CD14-positive monocyte (primary cell): ENCODE measurements at regions not wholly inside any gene's neighbourhood (a gene's known extent, or its start where the extent isn't known, plus 50 kb on each side); places are given as distances from the start of the nearest gene placed in this dataset.

ENCODE experiments used
- DNase-seq, 3 donors: peaks; one replicate each; pipeline ENCODE4 v3.0.0-alpha.2; 2011 to 2022
- H2AFZ ChIP-seq: 2 replicates; pipeline ENCODE4 v1.6.0; 2012; ENCODE audit warnings: mild to moderate bottlenecking, low read depth, low read length, inconsistent platforms; ENCODE audit not compliant: insufficient read depth, poor library complexity, severe bottlenecking
- H3K27ac ChIP-seq, 2 donors: 1 replicate in 1 of 2; 2 replicates in 1 of 2; pipeline ENCODE4 v1.5.1; 2012 to 2013; ENCODE audit warnings: low read length in 2 of 2, control low read depth in 1 of 2, inconsistent platforms in 1 of 2, low read depth in 1 of 2, mild to moderate bottlenecking in 1 of 2
- H3K27me3 ChIP-seq, 2 donors: one replicate each; pipeline versions ENCODE4 v1.6.0 to v1.6.1; 2011 to 2013; ENCODE audit warnings: low read length in 2 of 2; ENCODE audit not compliant: control insufficient read depth in 2 of 2, insufficient read depth in 2 of 2
- H3K36me3 ChIP-seq, 2 donors: replicated peaks in 1 of 2; 1 replicate in 1 of 2; 2 replicates in 1 of 2; pipeline versions ENCODE4 v1.5.1 to v1.6.1; 2012 to 2013; ENCODE audit warnings: low read length in 2 of 2, control low read depth in 1 of 2, inconsistent platforms in 1 of 2, mild to moderate bottlenecking in 1 of 2; ENCODE audit not compliant: insufficient read depth in 2 of 2, control insufficient read depth in 1 of 2
- H3K4me1 ChIP-seq, 2 donors: 1 replicate in 1 of 2; 2 replicates in 1 of 2; pipeline versions ENCODE4 v1.5.1 to v1.6.1; 2012 to 2013; ENCODE audit warnings: low read length in 2 of 2, control low read depth in 1 of 2, inconsistent platforms in 1 of 2, mild to moderate bottlenecking in 1 of 2, moderate library complexity in 1 of 2; ENCODE audit not compliant: insufficient read depth in 2 of 2, control insufficient read depth in 1 of 2
- H3K4me2 ChIP-seq: replicated peaks from 2 replicates; pipeline ENCODE3; 2012; ENCODE audit warnings: low read length, moderate library complexity, mild to moderate bottlenecking; ENCODE audit not compliant: poor library complexity, severe bottlenecking; ENCODE audit errors: extremely low read depth
- H3K4me3 ChIP-seq, 3 experiments: fragments of 200-600 bp in 1 of 3; sonication (generic) in 1 of 3; replicated peaks in 1 of 3; 1 replicate in 2 of 3; 2 replicates in 1 of 3; pipeline ENCODE4 v1.5.1; 2011 to 2013; ENCODE audit warnings: low read length in 3 of 3, mild to moderate bottlenecking in 3 of 3, control low read depth in 2 of 3, low read depth in 2 of 3, inconsistent platforms in 1 of 3, moderate library complexity in 1 of 3
- H3K79me2 ChIP-seq: 2 replicates; pipeline ENCODE4 v1.6.0; 2012; ENCODE audit warnings: mild to moderate bottlenecking, control low read depth, inconsistent platforms, low read length, moderate library complexity; ENCODE audit not compliant: insufficient read depth
- H3K9ac ChIP-seq: 2 replicates; pipeline ENCODE4 v1.6.0; 2017; ENCODE audit warnings: low read length, mild to moderate bottlenecking; ENCODE audit not compliant: insufficient read depth, poor library complexity, severe bottlenecking
- H3K9me3 ChIP-seq, 2 donors: replicated peaks in 1 of 2; 1 replicate in 1 of 2; 2 replicates in 1 of 2; pipeline versions ENCODE4 v1.5.1 to v1.6.1; 2012 to 2013; ENCODE audit warnings: low read length in 2 of 2, control low read depth in 1 of 2; ENCODE audit not compliant: control insufficient read depth in 1 of 2, insufficient read depth in 1 of 2
- H4K20me1 ChIP-seq: 2 replicates; pipeline ENCODE4 v1.6.0; 2012; ENCODE audit warnings: mild to moderate bottlenecking, low read length, control low read depth, moderate library complexity; ENCODE audit not compliant: insufficient read depth
- H3K27ac Mint-ChIP-seq, 7 donors: one replicate each; pipeline ENCODE4 v1.8.0; 2020; ENCODE audit warnings: mild to moderate bottlenecking in 7 of 7, mixed read lengths in 7 of 7, moderate library complexity in 6 of 7, inconsistent platforms in 2 of 7
- H3K27me3 Mint-ChIP-seq, 3 donors: one replicate each; pipeline ENCODE4 v1.8.0; 2021 to 2022; ENCODE audit warnings: low read depth in 3 of 3, mild to moderate bottlenecking in 3 of 3, mixed read lengths in 3 of 3, moderate library complexity in 3 of 3, inconsistent platforms in 1 of 3
- H3K36me3 Mint-ChIP-seq, 2 donors: one replicate each; pipeline ENCODE4 v1.8.0; 2020; ENCODE audit warnings: mixed read lengths in 2 of 2, inconsistent platforms in 1 of 2, mild to moderate bottlenecking in 1 of 2
- H3K4me1 Mint-ChIP-seq: one replicate; pipeline ENCODE4 v1.8.0; 2020; ENCODE audit warnings: mild to moderate bottlenecking, mixed read lengths
- H3K4me3 Mint-ChIP-seq, 2 donors: one replicate each; pipeline ENCODE4 v1.8.0; 2020; ENCODE audit warnings: mild to moderate bottlenecking in 2 of 2, mixed read lengths in 2 of 2, moderate library complexity in 1 of 2
- H3K9me3 Mint-ChIP-seq, 7 donors: one replicate each; pipeline ENCODE4 v1.8.0; 2020 to 2022; ENCODE audit warnings: mixed read lengths in 7 of 7, mild to moderate bottlenecking in 6 of 7, moderate library complexity in 6 of 7, inconsistent platforms in 2 of 7
- WGBS: methylation state at CpG from one replicate; pipeline ENCODE4 v1.1.5; 2013; ENCODE audit warnings: missing lambda C conversion rate; ENCODE audit not compliant: insufficient coverage; 5-methylcytosine and 5-hydroxymethylcytosine counted together
- intact Hi-C, 2 donors: fragments of 100-400 bp; cut with micrococcal nuclease; formaldehyde crosslinking; loops; one replicate each; pipeline versions ENCODE4 v1.15.0 to v1.15.1; 2023
- TF ChIP-seq, protein P1 (sequence below): fragments of 200-600 bp; IDR thresholded peaks from one replicate; pipeline ENCODE4 v1.8.0; 2022; ENCODE audit warnings: antibody characterized with exemption, mild to moderate bottlenecking

DNA sequence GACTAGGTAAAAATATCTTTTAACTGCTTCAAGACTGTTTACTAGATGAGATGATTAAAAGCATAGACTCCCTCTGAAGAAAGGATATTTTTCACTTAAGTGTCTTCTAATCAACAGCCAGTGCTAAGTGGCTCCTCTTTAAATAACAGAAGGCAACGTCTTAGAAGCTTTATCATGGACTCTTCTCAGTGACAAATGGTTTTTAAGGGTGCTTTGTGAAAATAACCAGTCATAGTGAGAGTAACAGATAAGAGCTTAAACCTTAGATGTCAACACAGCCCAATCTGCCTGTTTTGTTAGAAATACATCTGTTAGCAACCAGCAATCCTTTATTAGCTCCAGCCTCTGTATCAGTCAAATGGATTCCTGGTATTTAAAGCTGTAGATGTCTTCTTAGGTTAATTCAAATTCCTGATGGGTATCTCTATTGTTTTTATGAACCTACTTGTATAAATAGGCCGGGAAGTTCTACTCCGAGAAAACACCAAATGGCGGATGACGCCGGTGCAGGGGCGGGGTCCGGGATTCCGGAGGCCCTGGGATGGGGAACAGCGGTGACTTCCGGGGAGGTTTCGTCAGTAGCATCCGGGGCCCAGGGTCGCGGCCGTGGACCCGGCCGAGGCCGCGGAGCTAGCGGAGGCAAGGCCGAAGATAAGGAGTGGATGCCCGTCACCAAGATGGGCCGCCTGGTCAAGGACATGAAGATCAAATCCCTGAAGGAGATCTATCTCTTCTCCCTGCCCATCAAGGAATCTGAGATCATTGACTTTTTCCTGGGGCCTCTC is 285.4 kb downstream of the GPR37 start:
- H3K4me3 ChIP-seq = no peak overlapping the region
- no peaks in the 10 kb centered on the region for H3K27me3 ChIP-seq
- no peaks in the 10 kb centered on the region for H4K20me1 ChIP-seq
- Mint-ChIP-seq H3K4me1 (no peaks in the 10 kb centered on the region), H3K27ac (no peak overlapping the region), H3K27me3 (no peaks in the 10 kb centered on the region), H3K9me3 (peaks cover 0 to 13% (median 3%) of the 10 kb centered on the region in 7 donors), H3K36me3 (no peaks in the 10 kb centered on the region), H3K4me3 (no peak overlapping the region)
- no peak overlapping the region for H3K27ac ChIP-seq
- no peak overlapping the region for H2AFZ ChIP-seq
- WGBS = 94% methylated on average over 21 of the region's 24 CpGs
- no peak overlapping the region for H3K4me2 ChIP-seq
- no peak for DNase-seq
- intact Hi-C loops = no loop called here
- H3K79me2 ChIP-seq = no peaks in the 10 kb centered on the region
- H3K9ac ChIP-seq = no peak overlapping the region
- no peaks in the 10 kb centered on the region for H3K36me3 ChIP-seq
- peaks cover 7 to 14% of the 10 kb centered on the region in 2 donors for H3K9me3 ChIP-seq
- TF ChIP-seq, protein P1, sequence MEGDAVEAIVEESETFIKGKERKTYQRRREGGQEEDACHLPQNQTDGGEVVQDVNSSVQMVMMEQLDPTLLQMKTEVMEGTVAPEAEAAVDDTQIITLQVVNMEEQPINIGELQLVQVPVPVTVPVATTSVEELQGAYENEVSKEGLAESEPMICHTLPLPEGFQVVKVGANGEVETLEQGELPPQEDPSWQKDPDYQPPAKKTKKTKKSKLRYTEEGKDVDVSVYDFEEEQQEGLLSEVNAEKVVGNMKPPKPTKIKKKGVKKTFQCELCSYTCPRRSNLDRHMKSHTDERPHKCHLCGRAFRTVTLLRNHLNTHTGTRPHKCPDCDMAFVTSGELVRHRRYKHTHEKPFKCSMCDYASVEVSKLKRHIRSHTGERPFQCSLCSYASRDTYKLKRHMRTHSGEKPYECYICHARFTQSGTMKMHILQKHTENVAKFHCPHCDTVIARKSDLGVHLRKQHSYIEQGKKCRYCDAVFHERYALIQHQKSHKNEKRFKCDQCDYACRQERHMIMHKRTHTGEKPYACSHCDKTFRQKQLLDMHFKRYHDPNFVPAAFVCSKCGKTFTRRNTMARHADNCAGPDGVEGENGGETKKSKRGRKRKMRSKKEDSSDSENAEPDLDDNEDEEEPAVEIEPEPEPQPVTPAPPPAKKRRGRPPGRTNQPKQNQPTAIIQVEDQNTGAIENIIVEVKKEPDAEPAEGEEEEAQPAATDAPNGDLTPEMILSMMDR = no peak
- H3K4me1 ChIP-seq = no peaks in the 10 kb centered on the region

- DNase-seq = no peak
- H3K27ac Mint-ChIP-seq = no peak overlapping the region
- H3K4me3 Mint-ChIP-seq = no peak overlapping the region
- intact Hi-C loops = no loop called here
- no CpG with 5 or more reads among the region's 1 CpG for WGBS
- no peaks in the 10 kb centered on the region for H3K27me3 ChIP-seq
- no peak overlapping the region for H3K27ac ChIP-seq
- H3K79me2 ChIP-seq = no peaks in the 10 kb centered on the region
- H3K36me3 ChIP-seq = no peaks in the 10 kb centered on the region
- H3K4me1 Mint-ChIP-seq = no peaks in the 10 kb centered on the region
- H3K9me3 ChIP-seq = no peaks in the 10 kb centered on the region
- peaks cover 0 to 2% (median 0%) of the 10 kb centered on the region in 3 donors for H3K27me3 Mint-ChIP-seq
- no peak overlapping the region for H3K4me2 ChIP-seq
- peaks cover 0 to 9% (median 5%) of the 10 kb centered on the region in 7 donors for H3K9me3 Mint-ChIP-seq
- no peaks in the 10 kb centered on the region for H3K36me3 Mint-ChIP-seq
- H3K4me1 ChIP-seq = no peaks in the 10 kb centered on the region
- TF ChIP-seq, protein P1 = no peak
- no peak overlapping the region for H2AFZ ChIP-seq
- H3K9ac ChIP-seq = no peak overlapping the region
- no peak overlapping the region for H3K4me3 ChIP-seq
- no peaks in the 10 kb centered on the region for H4K20me1 ChIP-seq
These were observed 303.3 kb downstream of the GPR37 start for GRCh38 chr7:124462249-124462648.
